ENCODE measurements at regions not wholly inside any gene's neighbourhood (a gene's known extent, or its start where the extent isn't known, plus 50 kb on each side); places are given as distances from the start of the nearest gene placed in this dataset.
"Not testable (repeated sequence)": the region's sequence is repeated elsewhere in the genome, so short reads cannot be mapped to it uniquely, and the experiment has no call there.

DNA sequence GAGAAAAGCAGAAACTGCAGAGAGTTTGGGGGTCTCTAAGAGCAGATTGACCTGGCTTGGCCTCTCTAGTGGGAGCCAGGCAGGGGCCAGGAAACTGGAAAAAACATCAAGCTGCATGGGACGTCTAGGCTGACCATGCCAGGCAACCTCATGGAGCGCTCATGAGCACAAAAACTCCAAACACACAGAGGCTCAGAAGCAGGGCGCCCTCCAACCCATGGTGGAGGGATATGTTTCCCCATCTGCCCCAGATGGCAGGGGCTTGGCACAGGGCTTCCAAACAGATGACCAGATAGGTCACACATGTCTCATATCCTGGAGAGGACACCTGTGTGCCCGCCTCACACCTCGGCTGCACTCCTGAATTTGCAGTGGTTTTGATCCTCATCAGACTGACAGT, 879.0 kb downstream of the UQCRFS1 start:
- no peak for FAIRE-seq

GRCh38 chr19:28332886-28333285, 880.1 kb downstream of the UQCRFS1 start:
- no peak for FAIRE-seq

DNA sequence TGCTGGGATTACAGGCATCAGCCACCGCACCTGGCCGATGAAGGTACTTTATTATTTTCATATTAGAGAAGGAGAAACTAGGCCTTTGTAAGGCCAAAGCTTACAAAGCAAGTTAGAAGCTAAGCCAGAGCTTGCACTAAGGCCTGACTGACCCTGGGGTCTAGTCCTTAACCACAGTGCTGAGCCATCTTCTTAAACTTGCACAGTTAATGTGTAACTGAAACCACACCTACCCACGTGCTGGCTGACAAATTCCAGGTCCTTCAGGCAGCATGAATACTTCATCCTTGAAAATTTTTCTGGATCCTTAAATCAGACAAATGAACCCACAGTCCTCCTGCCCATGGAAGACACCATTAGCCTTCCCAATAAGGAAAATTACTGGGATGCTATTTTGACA, 880.6 kb downstream of the UQCRFS1 start:
- no peak for FAIRE-seq

- no peak for FAIRE-seq
Measured at GRCh38 chr19:28331596-28331995, 881.4 kb downstream of the UQCRFS1 start.

GRCh38 chr19:28330831-28331230, 882.1 kb downstream of the UQCRFS1 start:
- no peak for FAIRE-seq

DNA sequence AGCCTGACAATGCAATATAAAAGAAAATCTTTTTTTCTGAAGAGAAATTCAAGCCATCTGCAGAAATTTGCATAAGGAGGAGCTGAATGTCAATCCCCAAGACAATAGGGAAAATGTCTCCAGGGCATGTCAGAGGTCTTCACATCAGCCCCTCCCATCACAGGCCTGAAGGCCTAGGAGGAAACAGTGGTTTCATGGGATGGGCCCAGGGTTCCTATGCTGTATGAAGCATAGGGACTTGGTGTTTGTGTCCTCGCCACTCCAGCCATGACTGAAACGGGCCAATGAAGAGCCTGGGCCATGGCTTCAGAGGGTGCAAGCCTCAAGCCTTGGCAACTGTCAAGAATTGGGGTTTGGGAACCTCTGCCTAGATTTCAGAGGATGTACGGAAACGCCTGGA, 883.5 kb downstream of the UQCRFS1 start:
- FAIRE-seq = no peak

- no peak for FAIRE-seq
Measured at GRCh38 chr19:28327905-28328304, 885.0 kb downstream of the UQCRFS1 start.

- FAIRE-seq = no peak
Measured at GRCh38 chr19:28326746-28327145, 886.2 kb downstream of the UQCRFS1 start.

DNA sequence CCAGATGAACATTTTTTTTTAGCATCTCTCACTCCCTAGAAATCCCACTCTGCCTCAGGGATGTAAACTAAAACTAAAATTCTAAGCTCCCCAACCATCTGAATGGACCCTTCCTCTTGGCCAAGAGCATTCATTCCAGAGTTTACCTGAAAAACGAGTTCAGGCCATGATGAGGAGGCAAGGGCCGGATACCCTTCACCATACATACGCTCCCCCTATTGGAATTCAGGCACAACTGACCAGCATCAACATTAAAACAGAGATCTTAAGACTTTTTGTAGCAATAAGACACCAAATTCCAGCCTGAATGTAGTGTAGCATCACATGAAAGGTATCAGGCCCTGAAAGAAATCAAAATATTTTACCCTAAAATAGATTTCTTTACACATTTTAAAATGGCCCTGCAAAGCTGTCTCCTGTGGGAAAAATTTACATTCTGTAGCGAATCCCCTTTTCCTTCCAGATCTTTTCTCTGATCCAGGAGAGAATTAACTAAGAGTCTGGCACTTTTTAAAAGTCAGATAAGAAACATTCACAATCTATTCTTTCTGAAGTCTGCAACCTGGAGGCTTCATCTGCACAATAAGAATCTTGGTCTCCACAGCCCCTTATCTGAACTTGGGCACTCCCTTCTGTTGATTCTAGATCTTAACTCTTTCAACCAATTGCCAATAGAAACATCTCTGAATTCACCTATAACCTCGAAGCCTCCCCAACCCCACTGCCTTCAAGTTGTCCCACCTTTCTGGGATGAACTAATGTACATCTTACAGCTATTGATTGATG, 888.5 kb downstream of the UQCRFS1 start:
- no peak for FAIRE-seq

DNA sequence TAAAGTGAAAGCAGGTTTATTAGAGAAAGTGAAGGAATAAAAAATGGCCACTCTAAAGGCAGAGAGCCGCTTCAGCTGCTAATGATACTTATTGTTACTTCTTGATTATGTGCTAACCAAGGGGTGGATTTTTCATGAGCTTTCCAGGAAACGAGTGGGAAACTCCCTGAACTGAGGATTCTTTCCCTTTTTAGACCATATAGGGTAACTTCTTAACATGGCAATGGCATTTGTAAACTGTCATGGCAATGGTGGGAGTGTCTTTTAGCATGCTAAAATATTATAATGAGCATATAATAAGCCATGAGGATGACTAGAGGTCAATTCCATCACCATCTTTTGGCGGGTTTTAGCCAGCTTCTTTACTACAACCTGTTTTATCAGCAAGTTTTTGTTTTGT, 890.0 kb downstream of the UQCRFS1 start:
- no peak for FAIRE-seq

- no peak for FAIRE-seq
Measured at GRCh38 chr19:28322491-28322890, 890.5 kb downstream of the UQCRFS1 start.

GRCh38 chr19:28319918-28320317, 893.0 kb downstream of the UQCRFS1 start:
- FAIRE-seq = no peak

- no peak for FAIRE-seq
Measured at GRCh38 chr19:28319227-28319626, 893.7 kb downstream of the UQCRFS1 start.

DNA sequence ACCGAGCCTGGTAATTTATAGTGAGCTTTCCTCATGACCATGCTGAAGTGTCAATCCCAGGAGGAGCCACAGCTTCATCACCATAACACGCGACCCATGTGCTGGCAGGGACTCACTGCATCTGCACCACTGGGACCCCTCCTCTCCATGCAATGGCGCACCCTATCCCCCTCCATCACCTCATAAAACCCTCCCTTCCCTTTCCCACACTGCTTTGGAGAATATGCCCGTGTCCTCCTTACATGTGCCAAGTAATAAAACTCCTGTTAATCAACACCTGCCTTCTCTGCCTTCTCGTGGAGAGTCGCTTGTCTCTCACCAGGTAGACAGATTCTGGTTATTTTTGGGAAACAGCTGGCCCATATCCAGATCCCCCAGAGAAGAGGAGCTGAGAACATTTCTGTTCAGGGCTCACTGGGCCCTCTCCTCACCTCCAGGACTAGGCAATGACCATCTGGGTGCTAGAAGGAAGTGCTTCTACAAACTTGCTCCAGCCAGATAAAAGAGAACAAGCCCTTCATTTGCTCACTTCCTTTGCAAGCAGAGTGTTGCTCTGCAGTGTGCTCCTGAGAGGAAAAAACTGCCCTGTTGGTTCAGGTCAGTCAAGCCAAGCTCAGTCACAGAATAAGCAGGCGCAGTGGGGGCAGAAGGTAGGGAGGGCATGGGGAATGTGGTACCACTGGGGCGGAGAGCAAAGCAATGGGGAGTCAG, 894.3 kb downstream of the UQCRFS1 start:
- FAIRE-seq = no peak

- no peak for FAIRE-seq
Measured at GRCh38 chr19:28316464-28316863, 896.5 kb downstream of the UQCRFS1 start.

DNA sequence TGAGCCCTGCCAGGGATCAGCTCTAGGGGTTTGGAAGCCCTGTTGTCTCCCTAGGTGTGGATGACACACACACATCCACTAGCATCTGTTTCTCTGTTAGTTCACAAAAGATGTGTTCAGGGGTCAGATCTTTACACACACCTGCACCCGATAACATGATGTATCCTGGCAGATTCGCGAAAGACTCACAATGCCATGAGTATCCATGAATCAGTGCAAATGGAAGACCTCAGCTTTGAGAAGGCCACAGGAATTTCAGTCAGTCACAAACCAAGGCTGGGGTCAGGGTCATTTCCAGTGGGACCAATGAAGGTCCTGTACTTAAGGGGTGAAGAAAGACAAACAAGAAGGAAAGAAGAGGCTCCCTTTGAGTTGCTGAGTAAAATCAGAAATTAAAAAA, 898.2 kb downstream of the UQCRFS1 start:
- FAIRE-seq = no peak

DNA sequence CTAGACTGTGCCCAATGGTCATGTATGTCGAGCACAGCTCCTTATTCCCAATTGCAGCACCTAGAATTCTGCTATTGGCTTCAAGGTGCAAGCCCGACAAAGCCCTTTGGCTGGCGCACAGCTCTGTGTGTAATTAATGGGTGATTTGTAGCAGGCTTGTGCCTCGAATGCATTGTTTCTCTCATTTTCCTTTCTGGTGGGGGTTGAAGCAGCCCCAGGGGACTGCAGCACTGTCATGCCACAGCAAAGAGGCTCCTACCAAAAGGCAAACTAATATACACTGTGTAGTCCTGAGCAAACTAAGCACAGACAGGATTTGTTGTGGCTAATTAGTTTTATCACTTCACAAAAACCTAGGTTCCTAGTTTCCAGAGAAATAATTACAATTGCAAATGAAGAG, 898.7 kb downstream of the UQCRFS1 start:
- no peak for FAIRE-seq

GRCh38 chr19:28313633-28314032, 899.3 kb downstream of the UQCRFS1 start:
- no peak for FAIRE-seq

DNA sequence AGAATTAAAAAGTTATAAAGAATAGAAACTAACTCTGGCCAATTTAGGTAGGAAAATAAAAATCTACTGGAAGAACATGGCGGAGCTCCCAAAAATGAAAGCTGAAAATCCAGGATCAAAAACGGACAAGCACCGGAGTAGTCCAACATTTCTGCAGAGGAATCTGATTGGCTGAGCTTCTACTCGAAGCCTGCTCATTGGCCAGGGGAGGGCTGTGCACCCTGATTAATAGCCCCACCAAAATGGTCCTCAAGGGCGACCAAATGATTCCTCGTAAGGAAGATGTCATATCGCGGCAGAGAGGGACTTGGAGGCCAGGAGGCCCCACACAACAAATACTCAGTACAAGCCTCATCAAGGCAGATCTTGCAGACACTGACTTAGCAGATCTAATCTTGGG, 900.7 kb downstream of the UQCRFS1 start:
- FAIRE-seq = no peak

DNA sequence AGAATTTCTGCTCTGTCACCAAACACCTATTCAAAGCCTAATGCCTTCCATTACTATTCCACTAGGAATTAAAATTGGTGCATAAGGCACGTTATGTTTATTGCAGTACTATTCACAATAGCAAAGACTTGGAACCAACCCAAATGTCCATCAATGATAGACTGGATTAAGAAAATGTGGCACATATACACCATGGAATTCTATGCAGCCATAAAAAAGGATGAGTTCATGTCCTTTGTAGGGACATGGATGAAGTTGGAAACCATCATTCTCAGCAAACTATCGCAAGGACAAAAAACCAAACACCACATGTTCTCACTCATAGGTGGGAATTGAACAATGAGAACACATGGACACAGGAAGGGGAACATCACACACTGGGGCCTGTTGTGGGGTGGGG, 902.1 kb downstream of the UQCRFS1 start:
- FAIRE-seq = not testable (repeated sequence)

- no peak for FAIRE-seq
Measured at GRCh38 chr19:28309070-28309469, 903.9 kb downstream of the UQCRFS1 start.

DNA sequence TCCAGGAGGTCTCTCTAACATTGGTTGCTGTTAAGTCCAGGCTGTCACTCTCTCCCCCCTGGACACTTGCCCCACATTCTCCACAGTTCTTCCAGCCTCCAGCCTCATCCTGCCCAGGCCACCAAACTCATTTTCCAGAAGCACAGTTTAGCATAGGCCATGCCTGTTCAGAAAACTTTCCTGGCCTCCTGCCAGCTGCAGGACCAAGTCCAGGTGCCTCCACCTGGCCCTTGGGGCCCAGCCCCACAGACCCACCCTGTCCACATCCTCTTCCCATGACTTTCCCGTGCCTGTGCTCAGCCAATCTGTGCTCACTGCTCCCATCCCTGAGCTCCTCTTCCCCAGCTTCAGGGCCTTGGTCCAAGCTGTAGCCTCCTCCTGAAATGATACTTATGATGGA, 905.0 kb downstream of the UQCRFS1 start:
- no peak for FAIRE-seq

- no peak for FAIRE-seq
Measured at GRCh38 chr19:28307487-28307886, 905.5 kb downstream of the UQCRFS1 start.

DNA sequence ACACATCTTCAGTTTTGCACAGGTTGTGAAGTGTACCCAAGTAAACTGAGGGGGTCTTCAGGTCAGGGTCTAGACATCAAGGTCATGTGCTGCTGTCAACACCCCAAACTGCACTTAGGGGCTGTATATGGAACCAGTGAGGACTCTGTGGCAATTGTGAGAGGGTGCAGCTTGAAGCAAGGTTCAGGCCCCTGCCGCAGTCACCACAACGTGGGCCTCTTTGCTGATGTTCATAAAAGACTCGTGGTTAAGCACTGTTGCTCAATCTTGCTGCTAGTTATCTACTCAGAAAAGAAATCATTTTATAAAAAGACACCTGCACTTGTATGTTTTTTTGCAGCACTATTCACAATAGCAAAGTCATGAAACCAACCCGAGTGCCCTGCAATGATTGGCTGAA, 907.4 kb downstream of the UQCRFS1 start:
- FAIRE-seq = no peak

GRCh38 chr19:28303502-28303901, 909.4 kb downstream of the UQCRFS1 start:
- no peak for FAIRE-seq

All from TTC549 (cell line).